B cell (primary cell): ENCODE measurements at regions not wholly inside any gene's neighbourhood (a gene's known extent, or its start where the extent isn't known, plus 50 kb on each side); places are given as distances from the start of the nearest gene placed in this dataset.

Experiments
- ATAC-seq: fragments of 200-7000 bp; cut with Tn5 transposase; one replicate; pipeline ENCODE4 v1.10.0; 2021; ENCODE audit warnings: low read depth, mild to moderate bottlenecking, moderate number of reproducible peaks, moderate library complexity
- CTCF ChIA-PET: fragments of 350-600 bp; sonication (Branson Sonifier 250); formaldehyde crosslinking; loops from one replicate; lab custom pipeline; 2021; ENCODE audit warnings: antibody characterized with exemption, inconsistent platforms; lab: Charles Lee
- POLR2A ChIA-PET: fragments of 350-600 bp; sonication (Branson Sonifier 250); formaldehyde crosslinking; loops from one replicate; lab custom pipeline; 2021; ENCODE audit warnings: antibody characterized with exemption; lab: Charles Lee
- DNase-seq: peaks from one replicate; pipeline ENCODE4 v3.0.0; 2013
- H2AFZ ChIP-seq: 2 replicates; pipeline ENCODE4 v1.6.1; 2012; ENCODE audit warnings: mild to moderate bottlenecking, low read depth, low read length; ENCODE audit not compliant: insufficient read depth, poor library complexity, severe bottlenecking
- H3K27ac ChIP-seq, 2 donors: 1 replicate in 1 of 2; 2 replicates in 1 of 2; pipeline ENCODE4 v1.5.1; 2012 to 2013; ENCODE audit warnings: low read length in 2 of 2, mild to moderate bottlenecking in 2 of 2, moderate library complexity in 1 of 2
- H3K27me3 ChIP-seq, 4 experiments: fragments of 200-600 bp in 1 of 4; sonication (generic) in 1 of 4; replicated peaks in 1 of 4; 1 replicate in 2 of 4; 2 replicates in 2 of 4; pipeline versions ENCODE4 v1.6.1 to v1.7.0; 2013 to 2016; ENCODE audit warnings: low read length in 3 of 4, mild to moderate bottlenecking in 2 of 4, mixed read lengths in 1 of 4, moderate library complexity in 1 of 4; ENCODE audit not compliant: insufficient read depth in 4 of 4, control insufficient read depth in 3 of 4; ENCODE audit errors: control extremely low read depth in 1 of 4
- H3K36me3 ChIP-seq, 2 experiments: replicated peaks in 1 of 2; 1 replicate in 1 of 2; 2 replicates in 1 of 2; pipeline versions ENCODE4 v1.6.1 to v1.7.1; 2013; ENCODE audit warnings: low read length in 1 of 2; ENCODE audit not compliant: insufficient read depth in 2 of 2, control insufficient read depth in 1 of 2; ENCODE audit errors: control extremely low read depth in 1 of 2, extremely low read depth in 1 of 2
- H3K4me1 ChIP-seq, 2 donors: fragments of 200-600 bp in 1 of 2; sonication (generic) in 1 of 2; 1 replicate in 1 of 2; 2 replicates in 1 of 2; pipeline versions ENCODE4 v1.5.1 to v1.6.1; 2013 to 2017; ENCODE audit warnings: low read length in 2 of 2; ENCODE audit not compliant: control insufficient read depth in 2 of 2, insufficient read depth in 2 of 2
- H3K4me2 ChIP-seq: replicated peaks from 2 replicates; pipeline ENCODE3; 2012; ENCODE audit warnings: mild to moderate bottlenecking, low read depth, low read length; ENCODE audit not compliant: poor library complexity, severe bottlenecking
- H3K4me3 ChIP-seq, 5 experiments: fragments of 200-600 bp in 1 of 5; sonication (generic) in 1 of 5; 1 replicate in 3 of 5; 2 replicates in 2 of 5; pipeline versions ENCODE4 v1.5.1 to v1.7.0; 2011 to 2016; ENCODE audit warnings: low read length in 4 of 5, mild to moderate bottlenecking in 4 of 5, low read depth in 2 of 5, control low read depth in 1 of 5, moderate library complexity in 1 of 5; ENCODE audit not compliant: insufficient read depth in 1 of 5; ENCODE audit errors: control extremely low read depth in 1 of 5, extremely low read depth in 1 of 5
- H3K79me2 ChIP-seq: fragments of 200-600 bp; sonication (generic); one replicate; pipeline ENCODE4 v1.6.0; 2016; ENCODE audit warnings: low read length; ENCODE audit not compliant: control insufficient read depth, insufficient read depth
- H3K9ac ChIP-seq: fragments of 200-600 bp; sonication (generic); 2 replicates; pipeline ENCODE4 v1.6.1; 2017; ENCODE audit warnings: mild to moderate bottlenecking, low read length, moderate library complexity
- H3K9me3 ChIP-seq, 3 donors: one replicate each; pipeline versions ENCODE4 v1.6.1 to v1.7.1; 2013; ENCODE audit warnings: low read length in 2 of 3; ENCODE audit not compliant: control insufficient read depth in 2 of 3, insufficient read depth in 1 of 3; ENCODE audit errors: control extremely low read depth in 1 of 3
- H4K20me1 ChIP-seq: 2 replicates; pipeline ENCODE4 v1.6.0; 2012; ENCODE audit warnings: mild to moderate bottlenecking, low read length; ENCODE audit not compliant: insufficient read depth, control insufficient read depth, poor library complexity, severe bottlenecking
- H3K27ac Mint-ChIP-seq: one replicate; pipeline ENCODE4 v1.8.0; 2021; ENCODE audit warnings: mixed read lengths
- H3K27me3 Mint-ChIP-seq: one replicate; pipeline ENCODE4 v1.8.0; 2021; ENCODE audit warnings: mixed read lengths
- H3K4me1 Mint-ChIP-seq: one replicate; pipeline ENCODE4 v1.8.0; 2021; ENCODE audit warnings: mixed read lengths
- H3K4me3 Mint-ChIP-seq: one replicate; pipeline ENCODE4 v1.8.0; 2021; ENCODE audit warnings: mixed read lengths
- H3K9me3 Mint-ChIP-seq: one replicate; pipeline ENCODE4 v1.8.0; 2022; ENCODE audit warnings: mixed read lengths; ENCODE audit not compliant: insufficient read depth
- CTCF ChIP-seq: fragments of 200-600 bp; IDR thresholded peaks from one replicate; pipeline ENCODE4 v1.8.0; 2022; ENCODE audit warnings: antibody characterized with exemption, mild to moderate bottlenecking
- EZH2 ChIP-seq: IDR thresholded peaks from 2 replicates; pipeline ENCODE4 v1.6.1; 2012; ENCODE audit warnings: borderline replicate concordance, low read depth, mild to moderate bottlenecking, moderate library complexity, low read length; ENCODE audit not compliant: insufficient read depth, poor library complexity, severe bottlenecking
- WGBS: methylation state at CpG from one replicate; pipeline ENCODE4 v1.1.5; 2013; ENCODE audit warnings: missing lambda C conversion rate; ENCODE audit not compliant: insufficient coverage; 5-methylcytosine and 5-hydroxymethylcytosine counted together
- intact Hi-C: fragments of 100-400 bp; cut with micrococcal nuclease; formaldehyde crosslinking; loops from one replicate; pipeline ENCODE4 v1.10.0; 2022

GRCh38 chr2:104340162-104340561 lies 513.8 kb upstream of the POU3F3 start:
- POLR2A ChIA-PET: no interaction called here
- H3K4me1 Mint-ChIP-seq: no peaks in the 10 kb centered on the region
- CTCF ChIA-PET: no interaction called here

More at GRCh38 chr2:104340162-104340561, 513.8 kb upstream of the POU3F3 start:
- Mint-ChIP-seq H3K27ac (no peak overlapping the region), H3K27me3 (peaks cover under 1% of the 10 kb centered on the region), H3K9me3 (no peaks in the 10 kb centered on the region), H3K4me3 (no peak overlapping the region)
- no peak overlapping the region for H3K27ac ChIP-seq
- H3K27me3 ChIP-seq: no peaks in the 10 kb centered on the region
- ATAC-seq: no peak
- no peak overlapping the region for H3K4me3 ChIP-seq
- peaks cover 0 to 2% (median 0%) of the 10 kb centered on the region in 3 donors for H3K9me3 ChIP-seq
- H3K36me3 ChIP-seq: no peaks in the 10 kb centered on the region
- no peak overlapping the region for H3K4me2 ChIP-seq
- 87% methylated on average over 3 of the region's 4 CpGs for WGBS
- TF ChIP-seq CTCF: no peak
- TF ChIP-seq EZH2: no peak
- H2AFZ ChIP-seq: no peak overlapping the region
- intact Hi-C loops: no loop called here
- no peak overlapping the region for H3K9ac ChIP-seq
- H3K79me2 ChIP-seq: no peaks in the 10 kb centered on the region
- no peak for DNase-seq
- H4K20me1 ChIP-seq: no peaks in the 10 kb centered on the region
- H3K4me1 ChIP-seq: no peaks in the 10 kb centered on the region
